Activated CD4-positive, CD25-positive, alpha-beta regulatory T cell treated with anti-CD3 and anti-CD28 coated beads, Interleukin-2, amount 50 U/mL, for 72 hours (primary cell): ENCODE measurements at regions not wholly inside any gene's neighbourhood (a gene's known extent, or its start where the extent isn't known, plus 50 kb on each side); places are given as distances from the start of the nearest gene placed in this dataset.

Experiments
- DNase-seq: peaks from one replicate; pipeline ENCODE4 v3.0.0; 2021

GRCh38 chr15:70164156-70164900 is 66.6 kb upstream of the TLE3 start:
- DNase-seq, result no peak

GRCh38 chr15:70160803-70161565 is 63.3 kb upstream of the TLE3 start:
- no peak for DNase-seq

- no peak for DNase-seq
These were observed 62.5 kb upstream of the TLE3 start for GRCh38 chr15:70160267-70160666.

- DNase-seq, result no peak
These were observed 61.9 kb upstream of the TLE3 start for GRCh38 chr15:70159713-70160009.

- DNase-seq, result no peak
These were observed 61.4 kb upstream of the TLE3 start for GRCh38 chr15:70159001-70159712.

GRCh38 chr15:70158309-70159000 is 60.7 kb upstream of the TLE3 start:
- no peak for DNase-seq

GRCh38 chr15:70156671-70157271 is 59.1 kb upstream of the TLE3 start:
- DNase-seq, result no peak

- DNase-seq, result no peak
These were observed 57.1 kb upstream of the TLE3 start for GRCh38 chr15:70154718-70155347.

- no peak for DNase-seq
These were observed 56.4 kb upstream of the TLE3 start for GRCh38 chr15:70153921-70154717.

GRCh38 chr15:70152070-70152480 is 54.4 kb upstream of the TLE3 start:
- no peak for DNase-seq

GRCh38 chr15:70151462-70151861 is 53.7 kb upstream of the TLE3 start:
- DNase-seq, result no peak

GRCh38 chr15:70151003-70151402 is 53.3 kb upstream of the TLE3 start:
- no peak for DNase-seq

- no peak for DNase-seq
These were observed 52.7 kb upstream of the TLE3 start for GRCh38 chr15:70150405-70150747.

- no peak for DNase-seq
These were observed 52.1 kb upstream of the TLE3 start for GRCh38 chr15:70149667-70150404.

- DNase-seq, result no peak
These were observed 50.1 kb upstream of the TLE3 start for GRCh38 chr15:70147778-70148177.
